22Rv1 (cell line): ENCODE measurements at regions not wholly inside any gene's neighbourhood (a gene's known extent, or its start where the extent isn't known, plus 50 kb on each side); places are given as distances from the start of the nearest gene placed in this dataset.

Source experiments
- H3K27ac ChIP-seq: fragments of 450-650 bp; 2 replicates; pipeline ENCODE4 v1.5.1; 2017
- CTCF ChIP-seq: fragments of 450-650 bp; IDR thresholded peaks from 2 replicates; pipeline ENCODE4 v1.5.1; 2017; ENCODE audit warnings: mild to moderate bottlenecking
- ZFX ChIP-seq: fragments of 450-650 bp; IDR thresholded peaks from 2 replicates; pipeline ENCODE4 v1.6.1; 2017; ENCODE audit warnings: antibody characterized with exemption, borderline replicate concordance

DNA sequence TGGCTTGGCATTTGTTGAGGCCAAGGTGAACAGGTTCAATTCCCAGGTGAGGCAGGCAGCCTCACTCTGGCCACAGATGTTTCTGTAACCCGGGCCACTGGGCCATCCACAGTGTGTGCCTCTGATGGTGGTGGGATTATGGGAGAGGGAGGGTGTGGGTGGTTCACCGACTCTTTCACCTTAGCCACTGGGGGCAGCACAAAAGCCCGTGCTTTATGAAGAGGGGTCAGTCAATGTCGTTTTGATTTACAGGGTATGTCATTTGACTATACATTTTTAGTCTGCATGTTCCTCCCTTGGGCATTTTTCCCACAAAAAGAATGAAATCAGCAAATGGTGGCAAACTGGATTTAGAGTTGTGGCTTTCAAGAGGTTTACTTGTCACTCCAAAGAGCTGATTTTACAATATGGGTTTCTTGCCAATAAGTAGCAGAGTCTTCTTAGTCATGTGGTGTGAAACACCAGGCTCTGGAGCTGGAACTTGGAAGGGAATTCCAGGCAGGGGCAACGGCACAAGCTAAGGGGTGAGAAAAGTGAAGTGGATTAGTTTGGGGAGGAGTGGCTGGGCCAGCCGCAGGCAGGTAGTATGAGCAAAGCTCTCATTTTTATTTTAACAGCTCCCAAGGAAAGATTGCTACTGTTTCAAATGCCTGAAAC is 217.8 kb upstream of the ZBED5 start:
- no peak for TF ChIP-seq ZFX
- TF ChIP-seq CTCF = no peak
- H3K27ac ChIP-seq = no peak overlapping the region

GRCh38 chr11:11074686-11075335 is 217.0 kb upstream of the ZBED5 start:
- H3K27ac ChIP-seq = no peak overlapping the region
- TF ChIP-seq ZFX = no peak

GRCh38 chr11:11073996-11074395 is 216.1 kb upstream of the ZBED5 start:
- no peak overlapping the region for H3K27ac ChIP-seq
- TF ChIP-seq ZFX (no peak), CTCF (no peak)

- no peak for TF ChIP-seq ZFX
- H3K27ac ChIP-seq = no peak overlapping the region
These were observed 214.2 kb upstream of the ZBED5 start for GRCh38 chr11:11072067-11072466.

- H3K27ac ChIP-seq = no peak overlapping the region
- no peak for TF ChIP-seq ZFX
- no peak for TF ChIP-seq CTCF
These were observed 213.6 kb upstream of the ZBED5 start for GRCh38 chr11:11071486-11071885.

DNA sequence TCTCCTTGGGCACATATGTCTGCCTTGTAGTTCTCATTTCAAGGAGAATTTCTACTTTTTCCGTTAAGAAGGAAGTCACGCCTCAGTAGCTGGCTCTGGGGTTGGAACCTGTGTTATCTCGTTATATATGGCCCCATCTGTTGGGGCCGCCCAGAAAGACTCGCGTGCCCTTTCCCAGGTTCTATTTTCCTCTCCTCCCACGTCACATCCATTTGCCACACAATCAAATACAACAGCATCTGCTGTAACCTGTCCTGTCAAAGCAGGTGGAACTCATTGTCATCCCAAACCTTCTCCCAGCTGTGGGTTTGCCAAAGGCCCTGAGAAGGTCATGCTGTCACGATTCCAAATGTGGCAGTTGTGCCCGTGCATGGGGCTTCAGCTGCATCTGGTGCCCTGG is 213.1 kb upstream of the ZBED5 start:
- TF ChIP-seq CTCF (no peak), ZFX (no peak)
- no peak overlapping the region for H3K27ac ChIP-seq

DNA sequence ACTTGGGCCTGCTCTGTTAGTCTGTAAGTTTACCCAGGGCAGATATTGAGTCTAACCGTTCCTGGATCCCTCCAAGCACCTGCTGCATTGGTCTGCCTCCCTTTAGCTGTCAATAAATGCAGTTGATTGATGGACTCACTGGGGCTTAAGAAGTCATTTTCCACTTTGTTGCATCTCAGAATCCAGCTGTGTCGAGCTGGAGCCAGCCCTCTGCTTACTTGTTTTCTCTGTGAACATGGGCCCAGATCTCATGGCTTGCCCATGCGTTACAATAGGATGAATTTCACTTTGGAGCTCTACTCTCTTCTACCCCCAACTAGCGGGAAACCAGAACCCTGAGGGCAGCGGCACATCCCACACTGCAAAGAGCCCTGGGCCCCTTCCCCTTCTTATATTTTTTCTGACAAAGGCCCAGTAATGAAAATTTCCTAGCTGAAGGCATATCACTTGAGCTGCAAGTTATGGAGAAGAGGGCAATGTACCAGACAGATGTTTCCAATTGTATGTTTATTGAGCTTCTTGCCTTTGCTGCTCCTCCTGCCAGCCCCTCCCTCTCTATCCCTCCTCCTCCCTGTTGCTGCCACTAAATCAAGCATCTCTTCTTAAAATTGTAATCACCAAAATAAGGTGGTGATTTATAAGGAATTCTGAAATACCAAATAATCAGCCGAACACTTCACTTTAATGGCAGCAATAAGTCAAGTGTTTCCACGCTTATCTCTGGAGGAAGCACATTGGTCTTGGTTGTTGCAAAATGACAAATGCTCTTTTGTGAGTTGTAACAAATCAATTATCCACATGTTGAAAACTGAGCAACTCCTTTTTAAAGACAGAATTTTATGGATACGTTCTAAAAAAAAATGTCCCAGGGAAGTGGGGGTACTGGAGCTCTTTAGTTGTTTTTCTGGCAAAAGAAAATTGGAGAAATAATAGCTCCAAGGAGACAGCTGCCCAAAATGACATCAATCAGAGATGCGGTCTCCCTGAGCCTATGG is 212.3 kb upstream of the ZBED5 start:
- TF ChIP-seq CTCF (no peak), ZFX (no peak)
- H3K27ac ChIP-seq = no peak overlapping the region

DNA sequence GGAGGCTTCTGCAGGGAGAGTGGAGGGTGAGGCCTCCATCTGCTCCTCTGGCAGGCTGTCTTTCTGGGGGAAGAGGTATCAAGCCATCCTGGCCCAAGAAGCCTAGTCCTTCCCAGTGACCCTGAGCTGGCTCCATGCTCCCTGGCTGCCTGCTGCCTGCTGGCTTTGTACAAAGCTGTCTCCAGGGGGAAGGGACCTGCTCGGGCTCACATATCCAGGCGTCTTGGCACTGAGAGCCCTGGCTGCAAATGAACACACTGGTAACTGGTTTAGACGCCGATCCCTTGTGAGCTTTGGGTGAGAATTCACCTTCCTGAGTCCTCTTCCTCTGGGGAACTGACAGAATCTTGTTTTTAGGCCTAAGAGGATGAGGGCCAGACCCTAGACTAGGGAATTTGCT is 210.3 kb upstream of the ZBED5 start:
- no peak for TF ChIP-seq CTCF
- no peak for TF ChIP-seq ZFX
- no peak overlapping the region for H3K27ac ChIP-seq
